Activated naive CD4-positive, alpha-beta T cell treated with anti-CD3 and anti-CD28 coated beads, Interleukin-2, amount 50 U/mL, for 24 hours (primary cell): ENCODE measurements at regions not wholly inside any gene's neighbourhood (a gene's known extent, or its start where the extent isn't known, plus 50 kb on each side); places are given as distances from the start of the nearest gene placed in this dataset.

Experiments used
- H3K27ac Mint-ChIP-seq: one replicate; pipeline ENCODE4 v1.8.0; 2021; ENCODE audit warnings: mild to moderate bottlenecking, mixed read lengths
- H3K27me3 Mint-ChIP-seq: one replicate; pipeline ENCODE4 v1.8.0; 2021; ENCODE audit warnings: mixed read lengths
- H3K36me3 Mint-ChIP-seq: one replicate; pipeline ENCODE4 v1.8.0; 2021; ENCODE audit warnings: mixed read lengths
- H3K4me1 Mint-ChIP-seq: one replicate; pipeline ENCODE4 v1.8.0; 2021; ENCODE audit warnings: mixed read lengths
- H3K4me3 Mint-ChIP-seq: one replicate; pipeline ENCODE4 v1.8.0; 2021; ENCODE audit warnings: mild to moderate bottlenecking, mixed read lengths
- H3K9me3 Mint-ChIP-seq: one replicate; pipeline ENCODE4 v1.8.0; 2021; ENCODE audit warnings: mixed read lengths

- Mint-ChIP-seq H3K4me1 (no peaks in the 10 kb centered on the region), H3K4me3 (no peak overlapping the region), H3K9me3 (no peaks in the 10 kb centered on the region), H3K27ac (no peak overlapping the region), H3K36me3 (no peaks in the 10 kb centered on the region), H3K27me3 (peaks cover 19% of the 10 kb centered on the region)
These were observed 257.5 kb upstream of the KLHL29 start for GRCh38 chr2:23127465-23127864.

GRCh38 chr2:23128684-23129292 lies 256.2 kb upstream of the KLHL29 start:
- no peak overlapping the region for H3K4me3 Mint-ChIP-seq
- no peak overlapping the region for H3K27ac Mint-ChIP-seq
- no peaks in the 10 kb centered on the region for H3K36me3 Mint-ChIP-seq
- peaks cover 22% of the 10 kb centered on the region for H3K27me3 Mint-ChIP-seq
- H3K4me1 Mint-ChIP-seq = no peaks in the 10 kb centered on the region
- H3K9me3 Mint-ChIP-seq = no peaks in the 10 kb centered on the region

GRCh38 chr2:23131066-23131575 lies 253.9 kb upstream of the KLHL29 start:
- no peaks in the 10 kb centered on the region for H3K9me3 Mint-ChIP-seq
- H3K27ac Mint-ChIP-seq = no peak overlapping the region
- no peak overlapping the region for H3K4me3 Mint-ChIP-seq
- peaks cover 22% of the 10 kb centered on the region for H3K27me3 Mint-ChIP-seq
- H3K36me3 Mint-ChIP-seq = no peaks in the 10 kb centered on the region
- no peaks in the 10 kb centered on the region for H3K4me1 Mint-ChIP-seq

GRCh38 chr2:23132000-23132399 lies 253.0 kb upstream of the KLHL29 start:
- Mint-ChIP-seq H3K27me3 (peaks cover 21% of the 10 kb centered on the region), H3K27ac (no peak overlapping the region), H3K36me3 (no peaks in the 10 kb centered on the region), H3K4me1 (no peaks in the 10 kb centered on the region), H3K9me3 (no peaks in the 10 kb centered on the region), H3K4me3 (no peak overlapping the region)

- Mint-ChIP-seq H3K4me3 (no peak overlapping the region), H3K9me3 (no peaks in the 10 kb centered on the region), H3K27me3 (peaks cover 23% of the 10 kb centered on the region), H3K4me1 (no peaks in the 10 kb centered on the region), H3K36me3 (no peaks in the 10 kb centered on the region), H3K27ac (no peak overlapping the region)
These were observed 252.0 kb upstream of the KLHL29 start for GRCh38 chr2:23132823-23133595.

GRCh38 chr2:23134726-23135125 lies 250.3 kb upstream of the KLHL29 start:
- no peaks in the 10 kb centered on the region for H3K36me3 Mint-ChIP-seq
- H3K4me3 Mint-ChIP-seq = no peak overlapping the region
- H3K4me1 Mint-ChIP-seq = no peaks in the 10 kb centered on the region
- peaks cover 20% of the 10 kb centered on the region for H3K27me3 Mint-ChIP-seq
- H3K27ac Mint-ChIP-seq = no peak overlapping the region
- H3K9me3 Mint-ChIP-seq = no peaks in the 10 kb centered on the region

- Mint-ChIP-seq H3K9me3 (no peaks in the 10 kb centered on the region), H3K27ac (no peak overlapping the region), H3K27me3 (peaks cover 15% of the 10 kb centered on the region), H3K36me3 (no peaks in the 10 kb centered on the region), H3K4me3 (no peak overlapping the region), H3K4me1 (no peaks in the 10 kb centered on the region)
These were observed 249.4 kb upstream of the KLHL29 start for GRCh38 chr2:23135481-23136100.

- H3K4me3 Mint-ChIP-seq = no peak overlapping the region
- H3K36me3 Mint-ChIP-seq = no peaks in the 10 kb centered on the region
- peaks cover 11% of the 10 kb centered on the region for H3K27me3 Mint-ChIP-seq
- H3K4me1 Mint-ChIP-seq = no peaks in the 10 kb centered on the region
- H3K9me3 Mint-ChIP-seq = no peaks in the 10 kb centered on the region
- H3K27ac Mint-ChIP-seq = no peak overlapping the region
These were observed 247.8 kb upstream of the KLHL29 start for GRCh38 chr2:23137166-23137565.

- H3K27ac Mint-ChIP-seq = no peak overlapping the region
- H3K4me1 Mint-ChIP-seq = no peaks in the 10 kb centered on the region
- H3K36me3 Mint-ChIP-seq = no peaks in the 10 kb centered on the region
- H3K4me3 Mint-ChIP-seq = no peak overlapping the region
- H3K9me3 Mint-ChIP-seq = no peaks in the 10 kb centered on the region
- peaks cover 13% of the 10 kb centered on the region for H3K27me3 Mint-ChIP-seq
These were observed 246.3 kb upstream of the KLHL29 start for GRCh38 chr2:23138701-23139100.

GRCh38 chr2:23145460-23145859 lies 239.5 kb upstream of the KLHL29 start:
- Mint-ChIP-seq H3K36me3 (no peaks in the 10 kb centered on the region), H3K4me3 (no peak overlapping the region), H3K27ac (no peak overlapping the region), H3K9me3 (no peaks in the 10 kb centered on the region), H3K4me1 (no peaks in the 10 kb centered on the region), H3K27me3 (peaks cover 23% of the 10 kb centered on the region)

GRCh38 chr2:23146011-23146410 lies 239.0 kb upstream of the KLHL29 start:
- Mint-ChIP-seq H3K36me3 (no peaks in the 10 kb centered on the region), H3K4me3 (no peak overlapping the region), H3K27me3 (peaks cover 25% of the 10 kb centered on the region), H3K4me1 (no peaks in the 10 kb centered on the region), H3K9me3 (no peaks in the 10 kb centered on the region), H3K27ac (no peak overlapping the region)

- H3K36me3 Mint-ChIP-seq = no peaks in the 10 kb centered on the region
- H3K9me3 Mint-ChIP-seq = no peaks in the 10 kb centered on the region
- no peaks in the 10 kb centered on the region for H3K4me1 Mint-ChIP-seq
- no peak overlapping the region for H3K4me3 Mint-ChIP-seq
- H3K27me3 Mint-ChIP-seq = peaks cover 30% of the 10 kb centered on the region
- H3K27ac Mint-ChIP-seq = no peak overlapping the region
These were observed 236.6 kb upstream of the KLHL29 start for GRCh38 chr2:23148342-23148741.

GRCh38 chr2:23149777-23150176 lies 235.2 kb upstream of the KLHL29 start:
- Mint-ChIP-seq H3K36me3 (no peaks in the 10 kb centered on the region), H3K4me3 (no peak overlapping the region), H3K27ac (no peak overlapping the region), H3K9me3 (no peaks in the 10 kb centered on the region), H3K4me1 (no peaks in the 10 kb centered on the region), H3K27me3 (peaks cover 26% of the 10 kb centered on the region)

GRCh38 chr2:23153484-23153883 lies 231.5 kb upstream of the KLHL29 start:
- Mint-ChIP-seq H3K9me3 (no peaks in the 10 kb centered on the region), H3K27me3 (peaks cover 19% of the 10 kb centered on the region), H3K4me1 (no peaks in the 10 kb centered on the region), H3K36me3 (no peaks in the 10 kb centered on the region), H3K4me3 (no peak overlapping the region), H3K27ac (no peak overlapping the region)

- H3K9me3 Mint-ChIP-seq = no peaks in the 10 kb centered on the region
- H3K27me3 Mint-ChIP-seq = peaks cover 17% of the 10 kb centered on the region
- no peaks in the 10 kb centered on the region for H3K4me1 Mint-ChIP-seq
- H3K27ac Mint-ChIP-seq = no peak overlapping the region
- no peak overlapping the region for H3K4me3 Mint-ChIP-seq
- H3K36me3 Mint-ChIP-seq = no peaks in the 10 kb centered on the region
These were observed 230.0 kb upstream of the KLHL29 start for GRCh38 chr2:23155022-23155421.

GRCh38 chr2:23157812-23158211 lies 227.2 kb upstream of the KLHL29 start:
- no peak overlapping the region for H3K27ac Mint-ChIP-seq
- H3K9me3 Mint-ChIP-seq = no peaks in the 10 kb centered on the region
- peaks cover 5% of the 10 kb centered on the region for H3K27me3 Mint-ChIP-seq
- no peaks in the 10 kb centered on the region for H3K36me3 Mint-ChIP-seq
- H3K4me1 Mint-ChIP-seq = no peaks in the 10 kb centered on the region
- no peak overlapping the region for H3K4me3 Mint-ChIP-seq
